Neuronal stem cell (in vitro differentiated cells): ENCODE measurements at regions not wholly inside any gene's neighbourhood (a gene's known extent, or its start where the extent isn't known, plus 50 kb on each side); places are given as distances from the start of the nearest gene placed in this dataset.
"Not testable (repeated sequence)": the region's sequence is repeated elsewhere in the genome, so short reads cannot be mapped to it uniquely, and the experiment has no call there.

Experiments used
- DNase-seq: peaks from one replicate; pipeline ENCODE4 v3.0.0-alpha.2; 2013; ENCODE audit warnings: low spot score
- H2AFZ ChIP-seq: one replicate; pipeline ENCODE4 v1.6.1; 2013; ENCODE audit warnings: mild to moderate bottlenecking, low read length, inconsistent platforms
- H2AK5ac ChIP-seq: 2 replicates; pipeline ENCODE4 v1.6.1; 2013; ENCODE audit warnings: low read depth, mild to moderate bottlenecking, inconsistent platforms, low read length, moderate library complexity, mixed read lengths
- H2BK120ac ChIP-seq: 2 replicates; pipeline ENCODE4 v1.6.1; 2013; ENCODE audit warnings: low read depth, mild to moderate bottlenecking, inconsistent platforms, low read length, moderate library complexity, mixed read lengths
- H2BK12ac ChIP-seq: one replicate; pipeline ENCODE4 v1.6.1; 2013; ENCODE audit warnings: low read length, inconsistent platforms
- H2BK15ac ChIP-seq: 2 replicates; pipeline ENCODE4 v1.6.1; 2013; ENCODE audit warnings: mild to moderate bottlenecking, low read length, inconsistent platforms, mixed read lengths
- H2BK5ac ChIP-seq: one replicate; pipeline ENCODE4 v1.6.1; 2013; ENCODE audit warnings: inconsistent platforms, mild to moderate bottlenecking, low read length, moderate library complexity
- H3K14ac ChIP-seq: one replicate; pipeline ENCODE4 v1.6.1; 2013; ENCODE audit warnings: low read length, inconsistent platforms
- H3K18ac ChIP-seq: 2 replicates; pipeline ENCODE4 v1.6.1; 2013; ENCODE audit warnings: low read length, inconsistent platforms
- H3K23ac ChIP-seq: 2 replicates; pipeline ENCODE4 v1.6.1; 2013; ENCODE audit warnings: low read depth, mild to moderate bottlenecking, mixed read lengths, low read length, inconsistent platforms; ENCODE audit not compliant: poor library complexity
- H3K27ac ChIP-seq: replicated peaks from 3 replicates; pipeline ENCODE4 v1.5.1; 2013; ENCODE audit warnings: low read length, inconsistent platforms
- H3K27me3 ChIP-seq, 3 experiments: 2 replicates each; pipeline ENCODE4 v1.6.1; 2013; ENCODE audit warnings: low read length in 3 of 3, mild to moderate bottlenecking in 2 of 3, inconsistent platforms in 1 of 3, low read depth in 1 of 3, mixed read lengths in 1 of 3, moderate library complexity in 1 of 3; ENCODE audit not compliant: control insufficient read depth in 3 of 3, insufficient read depth in 3 of 3
- H3K36me3 ChIP-seq, 2 donors: replicated peaks in 1 of 2; 2 replicates each; pipeline ENCODE4 v1.6.1; 2013; ENCODE audit warnings: low read length in 2 of 2; ENCODE audit not compliant: control insufficient read depth in 2 of 2, insufficient read depth in 2 of 2
- H3K4ac ChIP-seq: 2 replicates; pipeline ENCODE4 v1.6.1; 2013; ENCODE audit warnings: inconsistent platforms, mild to moderate bottlenecking, low read length, moderate library complexity
- H3K4me1 ChIP-seq, 2 donors: 1 replicate in 1 of 2; 2 replicates in 1 of 2; pipeline ENCODE4 v1.6.1; 2013; ENCODE audit warnings: low read length in 2 of 2, low read depth in 1 of 2; ENCODE audit not compliant: control insufficient read depth in 2 of 2, insufficient read depth in 1 of 2
- H3K4me2 ChIP-seq: one replicate; pipeline ENCODE4 v1.6.1; 2013; ENCODE audit warnings: mild to moderate bottlenecking, low read length, inconsistent platforms; ENCODE audit not compliant: insufficient read depth, poor library complexity, severe bottlenecking
- H3K4me3 ChIP-seq, 2 donors: 2 replicates each; pipeline ENCODE4 v1.5.1; 2013; ENCODE audit warnings: low read length in 2 of 2, mild to moderate bottlenecking in 2 of 2, inconsistent platforms in 1 of 2, moderate library complexity in 1 of 2
- H3K79me1 ChIP-seq: one replicate; pipeline ENCODE4 v1.6.1; 2013; ENCODE audit warnings: low read depth, mild to moderate bottlenecking, inconsistent platforms, low read length, moderate library complexity
- H3K9ac ChIP-seq: one replicate; pipeline ENCODE4 v1.6.1; 2013; ENCODE audit warnings: mild to moderate bottlenecking, low read depth, low read length, inconsistent platforms; ENCODE audit not compliant: poor library complexity
- H3K9me3 ChIP-seq, 2 donors: replicated peaks in 1 of 2; 2 replicates each; pipeline versions ENCODE3 to v1.6.1; 2013; ENCODE audit warnings: low read length in 2 of 2, mild to moderate bottlenecking in 2 of 2, inconsistent platforms in 1 of 2, low read depth in 1 of 2, mixed read lengths in 1 of 2, moderate library complexity in 1 of 2; ENCODE audit not compliant: control insufficient read depth in 2 of 2, insufficient read depth in 1 of 2
- H4K8ac ChIP-seq: one replicate; pipeline ENCODE4 v1.6.1; 2013; ENCODE audit warnings: low read depth, mild to moderate bottlenecking, inconsistent platforms, low read length, moderate library complexity
- H4K91ac ChIP-seq: one replicate; pipeline ENCODE4 v1.6.1; 2013; ENCODE audit warnings: low read length, low read depth, mild to moderate bottlenecking, inconsistent platforms; ENCODE audit not compliant: poor library complexity
- WGBS, 2 donors: extraction: QIAGEN DNeasy Blood & Tissue Kit; methylation state at CpG; one replicate each; pipeline ENCODE4 v1.1.7; 2013; ENCODE audit warnings: missing lambda C conversion rate in 2 of 2, mixed read lengths in 1 of 2; ENCODE audit not compliant: insufficient read length in 2 of 2, insufficient replicate concordance in 1 of 2; ENCODE audit errors: extremely low coverage in 2 of 2; 5-methylcytosine and 5-hydroxymethylcytosine counted together

DNA sequence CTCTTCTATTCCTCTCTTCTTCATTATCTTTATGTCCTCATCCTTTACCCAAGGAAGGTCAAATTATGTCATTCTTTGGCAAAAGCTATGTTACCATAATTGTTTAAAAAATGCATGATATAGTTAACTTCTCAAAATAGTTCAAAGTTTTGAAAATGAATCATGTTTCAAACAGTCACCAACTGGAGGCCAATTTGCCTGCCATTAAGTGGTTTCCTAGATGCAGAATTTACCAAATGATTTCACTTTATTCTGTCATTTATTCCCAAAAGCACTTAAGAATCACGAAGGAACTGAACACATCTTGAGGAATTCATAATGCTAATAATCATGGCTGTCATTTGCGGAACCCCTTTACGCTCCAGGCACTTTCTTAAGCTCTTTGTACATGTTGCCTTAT, 190.9 kb upstream of the CDH11 start:
- Histone ChIP-seq H2AK5ac (no peak overlapping the region), H3K4me3 (no peak overlapping the region), H3K9me3 (no peaks in the 10 kb centered on the region), H3K18ac (no peak overlapping the region), H2BK15ac (no peak overlapping the region), H2BK120ac (no peak overlapping the region), H3K79me1 (no peaks in the 10 kb centered on the region), H3K23ac (no peak overlapping the region), H3K4me2 (no peak overlapping the region), H2AFZ (no peak overlapping the region), H3K36me3 (no peaks in the 10 kb centered on the region), H2BK12ac (no peak overlapping the region), H2BK5ac (no peak overlapping the region), H3K9ac (no peak overlapping the region), H4K8ac (no peak overlapping the region), H3K27ac (no peak overlapping the region), H3K27me3 (no peaks in the 10 kb centered on the region), H3K4ac (no peak overlapping the region), H3K14ac (no peak overlapping the region), H3K4me1 (peaks cover 0 to 3% of the 10 kb centered on the region in 2 donors), H4K91ac (no peak overlapping the region)
- no peak for DNase-seq
- no CpG with 5 or more reads among the region's 3 CpGs for WGBS, 2 donors

DNA sequence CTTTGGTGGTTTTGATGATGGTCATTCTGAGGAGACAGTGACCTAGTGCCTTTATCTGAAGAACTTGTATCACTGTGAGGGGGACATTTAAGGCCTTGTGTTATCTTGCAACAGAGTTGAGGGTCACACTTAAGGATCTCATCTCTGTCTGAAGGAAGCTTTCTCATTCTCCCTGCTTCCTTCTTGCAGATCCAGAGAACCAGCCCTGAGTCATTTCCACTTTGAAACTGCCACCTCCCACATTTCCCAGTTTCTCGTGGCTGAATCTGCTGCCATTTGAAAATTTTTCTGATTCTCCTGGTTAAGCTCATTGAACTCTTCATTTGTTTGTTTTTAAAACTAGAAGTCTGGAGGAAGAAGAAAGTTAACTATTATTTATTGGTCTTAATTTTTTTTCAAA, 190.2 kb upstream of the CDH11 start:
- Histone ChIP-seq H2AK5ac (no peak overlapping the region), H3K27ac (no peak overlapping the region), H2BK15ac (no peak overlapping the region), H3K14ac (no peak overlapping the region), H3K4me3 (no peak overlapping the region), H4K8ac (no peak overlapping the region), H3K23ac (no peak overlapping the region), H2BK5ac (no peak overlapping the region), H4K91ac (no peak overlapping the region), H3K36me3 (no peaks in the 10 kb centered on the region), H3K9ac (no peak overlapping the region), H3K9me3 (no peaks in the 10 kb centered on the region), H3K18ac (peak overlapping the region; percentile 22), H3K4ac (no peak overlapping the region), H2BK120ac (no peak overlapping the region), H3K4me1 (peaks cover 0 to 3% of the 10 kb centered on the region in 2 donors), H2AFZ (no peak overlapping the region), H2BK12ac (no peak overlapping the region), H3K27me3 (no peaks in the 10 kb centered on the region), H3K4me2 (no peak overlapping the region), H3K79me1 (no peaks in the 10 kb centered on the region)
- DNase-seq: no peak
- WGBS, 2 donors: no CpG with 5 or more reads among the region's 1 CpG

DNA sequence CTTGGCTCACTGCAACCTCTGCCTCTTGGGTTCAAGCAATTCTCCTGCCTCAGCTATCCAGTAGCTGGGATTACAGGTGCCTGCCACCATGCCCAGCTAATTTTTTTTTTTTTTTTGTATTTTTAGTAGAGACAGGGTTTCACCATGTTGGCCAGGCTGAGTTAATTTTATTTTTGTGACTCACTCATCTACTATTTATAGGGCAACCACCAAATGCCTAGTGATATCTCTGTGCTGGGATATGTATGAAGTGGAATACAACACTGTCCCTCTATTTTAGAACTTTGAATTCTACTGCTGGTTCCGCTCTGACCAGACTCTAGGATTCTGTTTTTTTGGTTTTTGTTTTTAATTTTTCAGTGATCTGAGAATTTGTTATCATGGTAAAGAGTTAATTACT, 188.6 kb upstream of the CDH11 start:
- H3K9ac ChIP-seq, H3K14ac ChIP-seq, H3K27ac ChIP-seq, H2AK5ac ChIP-seq, H4K91ac ChIP-seq, H3K4ac ChIP-seq, H3K27me3 ChIP-seq, H2BK15ac ChIP-seq, H2BK12ac ChIP-seq, H3K9me3 ChIP-seq, H2BK120ac ChIP-seq, H2BK5ac ChIP-seq, H3K4me1 ChIP-seq, H3K4me3 ChIP-seq, H2AFZ ChIP-seq, H3K18ac ChIP-seq, H3K23ac ChIP-seq, DNase-seq, H4K8ac ChIP-seq, H3K36me3 ChIP-seq, H3K4me2 ChIP-seq, H3K79me1 ChIP-seq: not testable (repeated sequence)
- no CpG with 5 or more reads among the region's 1 CpG for WGBS, 2 donors

DNA sequence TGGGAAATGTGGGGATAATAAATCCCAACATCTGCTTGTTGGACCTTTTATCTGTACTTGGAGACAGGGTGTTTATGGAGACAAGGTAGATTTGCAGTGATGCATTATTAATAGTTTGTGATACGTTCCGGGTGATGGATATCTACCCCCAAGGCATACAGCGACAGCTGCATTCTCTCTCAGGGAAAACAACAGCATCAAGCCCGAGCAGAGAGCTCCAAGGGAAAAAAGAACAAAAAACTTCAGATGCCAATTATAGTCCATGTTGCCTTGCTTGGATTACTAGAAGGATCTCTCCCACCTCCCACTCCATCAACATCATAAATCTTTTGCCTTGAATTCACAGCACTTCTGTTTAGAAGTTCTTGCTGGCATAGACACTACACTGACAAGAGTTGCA, 187.5 kb upstream of the CDH11 start:
- H3K27ac ChIP-seq: no peak overlapping the region
- H3K79me1 ChIP-seq: no peaks in the 10 kb centered on the region
- H3K9me3 ChIP-seq: no peaks in the 10 kb centered on the region
- no CpG with 5 or more reads among the region's 4 CpGs for WGBS, 2 donors
- H3K36me3 ChIP-seq: no peaks in the 10 kb centered on the region
- no peak overlapping the region for H2AK5ac ChIP-seq
- no peak overlapping the region for H4K91ac ChIP-seq
- peaks cover 0 to 3% of the 10 kb centered on the region in 2 donors for H3K4me1 ChIP-seq
- H3K23ac ChIP-seq: no peak overlapping the region
- H3K9ac ChIP-seq: no peak overlapping the region
- no peak overlapping the region for H2BK5ac ChIP-seq
- H3K4me2 ChIP-seq: no peak overlapping the region
- H3K4me3 ChIP-seq: no peak overlapping the region
- no peak overlapping the region for H4K8ac ChIP-seq
- no peaks in the 10 kb centered on the region for H3K27me3 ChIP-seq
- no peak overlapping the region for H2BK120ac ChIP-seq
- no peak overlapping the region for H3K4ac ChIP-seq
- no peak overlapping the region for H2AFZ ChIP-seq
- H3K14ac ChIP-seq: no peak overlapping the region
- no peak overlapping the region for H3K18ac ChIP-seq
- no peak overlapping the region for H2BK15ac ChIP-seq
- H2BK12ac ChIP-seq: no peak overlapping the region
- no peak for DNase-seq
